Left lung (tissue), 4 donors: ENCODE measurements at regions not wholly inside any gene's neighbourhood (a gene's known extent, or its start where the extent isn't known, plus 50 kb on each side); places are given as distances from the start of the nearest gene placed in this dataset.
"Not testable (repeated sequence)": the region's sequence is repeated elsewhere in the genome, so short reads cannot be mapped to it uniquely, and the experiment has no call there.

ENCODE experiments used
- ATAC-seq: fragments of 200-7000 bp; cut with Tn5 transposase; one replicate; pipeline ENCODE4 v1.9.1; 2020; ENCODE audit warnings: moderate library complexity
- DNase-seq, 4 donors: peaks; one replicate each; pipeline ENCODE4 v3.0.0-alpha.2; 2013 to 2020
- H3K27ac ChIP-seq, 2 donors: fragments of 200-600 bp; sonication (generic) in 1 of 2; one replicate each; pipeline versions ENCODE4 v1.5.0 to v1.8.0; 2020 to 2021
- H3K27me3 ChIP-seq, 2 donors: fragments of 200-600 bp; sonication (generic) in 1 of 2; one replicate each; pipeline versions ENCODE4 v1.5.0 to v1.8.0; 2020 to 2021
- H3K36me3 ChIP-seq, 2 donors: fragments of 200-600 bp; sonication (generic) in 1 of 2; one replicate each; pipeline versions ENCODE4 v1.5.0 to v1.8.0; 2020 to 2021
- H3K4me1 ChIP-seq, 2 donors: fragments of 200-600 bp; one replicate each; pipeline ENCODE4 v1.8.0; 2021
- H3K4me3 ChIP-seq, 2 donors: fragments of 200-600 bp; sonication (generic) in 1 of 2; one replicate each; pipeline versions ENCODE4 v1.5.0 to v1.8.0; 2020 to 2021; ENCODE audit warnings: mild to moderate bottlenecking in 1 of 2
- H3K9me3 ChIP-seq, 2 donors: fragments of 200-600 bp; sonication (generic) in 1 of 2; one replicate each; pipeline versions ENCODE4 v1.5.0 to v1.8.0; 2020 to 2021
- CTCF ChIP-seq, 2 donors: fragments of 200-600 bp; sonication (generic) in 1 of 2; IDR thresholded peaks; one replicate each; pipeline versions ENCODE4 v1.5.0 to v1.8.0; 2021; ENCODE audit warnings: antibody characterized with exemption in 2 of 2
- intact Hi-C, 2 donors: fragments of 100-400 bp; cut with DNase I; formaldehyde crosslinking; loops; one replicate each; pipeline versions ENCODE4 v1.11.2 to v1.14.2; 2022
- donor health status: DM: no; HTN: yes; CAD: no.
- donor health status: DM: no; HTN: no; CAD: no.

GRCh38 chr1:217049721-217050120 is 326.5 kb upstream of the ESRRG start:
- Histone ChIP-seq H3K27ac (no peak overlapping the region), H3K4me3 (no peak overlapping the region), H3K4me1 (no peaks in the 10 kb centered on the region), H3K36me3 (no peaks in the 10 kb centered on the region), H3K9me3 (no peaks in the 10 kb centered on the region), H3K27me3 (no peaks in the 10 kb centered on the region)
- ATAC-seq = no peak
- DNase-seq = no peak
- TF ChIP-seq CTCF (IDR thresholded peaks at IDR 0.05) = no peak
- intact Hi-C loops = no loop called here

- no peak for ATAC-seq
- no peak overlapping the region for H3K4me3 ChIP-seq
- no peaks in the 10 kb centered on the region for H3K9me3 ChIP-seq
- no peak for DNase-seq
- intact Hi-C loops = no loop called here
- no peaks in the 10 kb centered on the region for H3K27me3 ChIP-seq
- TF ChIP-seq CTCF (IDR thresholded peaks at IDR 0.05) = no peak
- no peaks in the 10 kb centered on the region for H3K4me1 ChIP-seq
- H3K36me3 ChIP-seq = no peaks in the 10 kb centered on the region
- H3K27ac ChIP-seq = no peak overlapping the region
Observed at GRCh38 chr1:217049081-217049480, 325.9 kb upstream of the ESRRG start.

GRCh38 chr1:217048104-217048707 is 325.0 kb upstream of the ESRRG start:
- intact Hi-C loops = no loop called here
- Histone ChIP-seq H3K4me3 (no peak overlapping the region), H3K27me3 (no peaks in the 10 kb centered on the region), H3K9me3 (no peaks in the 10 kb centered on the region), H3K27ac (no peak overlapping the region), H3K4me1 (no peaks in the 10 kb centered on the region), H3K36me3 (no peaks in the 10 kb centered on the region)
- TF ChIP-seq CTCF (IDR thresholded peaks at IDR 0.05) = no peak
- no peak for ATAC-seq
- no peak for DNase-seq

- DNase-seq (no peak), ATAC-seq (no peak)
- intact Hi-C loops = no loop called here
- TF ChIP-seq CTCF (IDR thresholded peaks at IDR 0.05) = no peak
- Histone ChIP-seq H3K27ac (no peak overlapping the region), H3K4me1 (no peaks in the 10 kb centered on the region), H3K4me3 (no peak overlapping the region), H3K36me3 (no peaks in the 10 kb centered on the region), H3K27me3 (no peaks in the 10 kb centered on the region), H3K9me3 (peaks cover 0 to 28% of the 10 kb centered on the region in 2 donors)
Observed at GRCh38 chr1:217040711-217041455, 317.7 kb upstream of the ESRRG start.

GRCh38 chr1:217039926-217040325 is 316.7 kb upstream of the ESRRG start:
- no peaks in the 10 kb centered on the region for H3K4me1 ChIP-seq
- no peak for TF ChIP-seq CTCF (IDR thresholded peaks at IDR 0.05)
- H3K4me3 ChIP-seq = no peak overlapping the region
- no peaks in the 10 kb centered on the region for H3K36me3 ChIP-seq
- DNase-seq (no peak), ATAC-seq (no peak)
- H3K27ac ChIP-seq = no peak overlapping the region
- H3K27me3 ChIP-seq = no peaks in the 10 kb centered on the region
- H3K9me3 ChIP-seq = peaks cover 0 to 28% of the 10 kb centered on the region in 2 donors
- intact Hi-C loops = no loop called here

- intact Hi-C loops, H3K4me1 ChIP-seq, ATAC-seq, H3K36me3 ChIP-seq, DNase-seq, H3K27me3 ChIP-seq, H3K27ac ChIP-seq, H3K4me3 ChIP-seq: not testable (repeated sequence)
- peaks cover 0 to 28% of the 10 kb centered on the region in 2 donors for H3K9me3 ChIP-seq
Observed at GRCh38 chr1:217039139-217039538, 315.9 kb upstream of the ESRRG start.
